IMR-90 (cell line): ENCODE measurements at regions not wholly inside any gene's neighbourhood (a gene's known extent, or its start where the extent isn't known, plus 50 kb on each side); places are given as distances from the start of the nearest gene placed in this dataset.
"Not testable (repeated sequence)": the region's sequence is repeated elsewhere in the genome, so short reads cannot be mapped to it uniquely, and the experiment has no call there.

Experiments
- ATAC-seq: fragments of 200-7000 bp; cut with Tn5 transposase; 2 replicates; pipeline ENCODE4 v1.9.1; 2020; ENCODE audit warnings: low read depth, mild to moderate bottlenecking, moderate library complexity
- BruUV-seq: library from RNA; stranded (reverse); fragments of 400-500 nt; replicated peaks from 2 replicates; lab custom pipeline; 2021; lab: Mats Ljungman, UMichigan
- CTCF ChIA-PET: fragments of 300-600 bp; formaldehyde crosslinking; extraction: SDS; loops from one replicate; lab custom pipeline; 2021; ENCODE audit warnings: antibody characterized with exemption; lab: Yijun Ruan, JAX
- POLR2A ChIA-PET: fragments of 300-600 bp; sonication (Branson Sonifier 250); formaldehyde crosslinking; loops from one replicate; lab custom pipeline; 2022; ENCODE audit warnings: antibody characterized with exemption; ENCODE audit not compliant: unreplicated experiment; lab: Charles Lee
- DNase-seq: peaks from one replicate; pipeline ENCODE4 v3.0.0; 2013
- H2AFZ ChIP-seq: replicated peaks from 2 replicates; pipeline ENCODE3; 2013; ENCODE audit warnings: low read length, mild to moderate bottlenecking; ENCODE audit not compliant: poor library complexity
- H2AK5ac ChIP-seq: 2 replicates; pipeline ENCODE4 v1.6.1; 2013; ENCODE audit warnings: low read depth, low read length, inconsistent platforms
- H2AK9ac ChIP-seq: replicated peaks from 2 replicates; pipeline ENCODE3; 2013; ENCODE audit warnings: mild to moderate bottlenecking, low read depth, low read length, moderate library complexity; ENCODE audit not compliant: poor library complexity
- H2BK120ac ChIP-seq: 2 replicates; pipeline ENCODE4 v1.6.1; 2013; ENCODE audit warnings: low read depth, low read length, inconsistent platforms
- H2BK15ac ChIP-seq: 3 replicates; pipeline ENCODE4 v1.6.1; 2013; ENCODE audit warnings: low read depth, low read length, inconsistent platforms
- H2BK20ac ChIP-seq: 2 replicates; pipeline ENCODE4 v1.6.1; 2013; ENCODE audit warnings: low read depth, mild to moderate bottlenecking, inconsistent platforms, low read length, moderate library complexity
- H2BK5ac ChIP-seq: 2 replicates; pipeline ENCODE4 v1.6.1; 2013; ENCODE audit warnings: mild to moderate bottlenecking, low read depth, low read length, inconsistent platforms; ENCODE audit not compliant: poor library complexity, severe bottlenecking
- H3K14ac ChIP-seq: replicated peaks from 2 replicates; pipeline ENCODE4 v1.6.1; 2013; ENCODE audit warnings: low read depth, low read length, inconsistent platforms
- H3K18ac ChIP-seq: 2 replicates; pipeline ENCODE4 v1.6.1; 2013; ENCODE audit warnings: low read depth, low read length, control low read depth
- H3K23ac ChIP-seq: 2 replicates; pipeline ENCODE4 v1.6.1; 2013; ENCODE audit warnings: low read depth, low read length, inconsistent platforms
- H3K27ac ChIP-seq: 2 replicates; pipeline ENCODE4 v1.5.1; 2013; ENCODE audit warnings: mild to moderate bottlenecking, control low read depth, low read length; ENCODE audit not compliant: insufficient read depth
- H3K27me3 ChIP-seq: 2 replicates; pipeline ENCODE4 v1.6.1; 2013; ENCODE audit warnings: low read length; ENCODE audit not compliant: control insufficient read depth, insufficient read depth
- H3K36me3 ChIP-seq: 2 replicates; pipeline ENCODE4 v1.6.1; 2013; ENCODE audit warnings: low read length, mixed read lengths; ENCODE audit not compliant: control insufficient read depth, insufficient read depth
- H3K4ac ChIP-seq: 2 replicates; pipeline ENCODE4 v1.6.1; 2013; ENCODE audit warnings: low read depth, low read length, inconsistent platforms
- H3K4me1 ChIP-seq: 2 replicates; pipeline ENCODE4 v1.6.1; 2013; ENCODE audit warnings: low read length, mixed read lengths; ENCODE audit not compliant: control insufficient read depth, insufficient read depth
- H3K4me2 ChIP-seq: 2 replicates; pipeline ENCODE4 v1.6.1; 2013; ENCODE audit warnings: low read depth, mild to moderate bottlenecking, control low read depth, low read length, moderate library complexity
- H3K4me3 ChIP-seq: 2 replicates; pipeline ENCODE4 v1.5.1; 2013; ENCODE audit warnings: low read depth, mild to moderate bottlenecking, control low read depth, low read length, moderate library complexity; ENCODE audit not compliant: insufficient read depth
- H3K56ac ChIP-seq: 2 replicates; pipeline ENCODE4 v1.6.1; 2013; ENCODE audit warnings: low read length, inconsistent platforms; ENCODE audit not compliant: insufficient read depth; ENCODE audit errors: extremely low read depth
- H3K79me1 ChIP-seq, 2 experiments: 2 replicates each; pipeline ENCODE4 v1.6.1; 2013; ENCODE audit warnings: low read length in 2 of 2, inconsistent platforms in 1 of 2, low read depth in 1 of 2
- H3K9ac ChIP-seq: 2 replicates; pipeline ENCODE4 v1.6.1; 2013; ENCODE audit warnings: low read depth, low read length, control low read depth
- H3K9me1 ChIP-seq: 2 replicates; pipeline ENCODE4 v1.6.1; 2013; ENCODE audit warnings: low read length, inconsistent platforms; ENCODE audit not compliant: insufficient read depth
- H3K9me3 ChIP-seq: 2 replicates; pipeline ENCODE4 v1.6.1; 2013; ENCODE audit warnings: low read length; ENCODE audit not compliant: control insufficient read depth, insufficient read depth
- H4K20me1 ChIP-seq: 2 replicates; pipeline ENCODE4 v1.6.1; 2013; ENCODE audit warnings: low read length, inconsistent platforms; ENCODE audit not compliant: insufficient read depth
- H4K5ac ChIP-seq: 2 replicates; pipeline ENCODE4 v1.6.1; 2013; ENCODE audit warnings: mild to moderate bottlenecking, low read depth, low read length, control low read depth
- H4K8ac ChIP-seq, 2 experiments: 2 replicates each; pipeline ENCODE4 v1.6.1; 2013; ENCODE audit warnings: low read depth in 2 of 2, low read length in 2 of 2, control low read depth in 1 of 2, inconsistent platforms in 1 of 2
- H4K91ac ChIP-seq: 2 replicates; pipeline ENCODE4 v1.6.1; 2013; ENCODE audit warnings: low read depth, low read length, inconsistent platforms; ENCODE audit not compliant: insufficient read depth
- MXI1 ChIP-seq: IDR thresholded peaks from 2 replicates; pipeline ENCODE4 v1.6.1; 2012; ENCODE audit warnings: low read depth, mild to moderate bottlenecking, low read length, moderate library complexity, borderline replicate concordance
- WGBS, 2 experiments: methylation state at CpG; one replicate each; pipeline versions ENCODE4 v1.1.5 to v1.1.7; 2013; ENCODE audit warnings: missing lambda C conversion rate in 2 of 2; ENCODE audit not compliant: insufficient read length in 1 of 2; ENCODE audit errors: extremely low coverage in 2 of 2; 5-methylcytosine and 5-hydroxymethylcytosine counted together
- dilution Hi-C: fragments of 300-500 bp; cut with HindIII; formaldehyde crosslinking; loops from one replicate; pipeline ENCODE4 v1.14.3; 2018; ENCODE audit warnings: low sequenced_read_pairs; ENCODE audit not compliant: unreplicated experiment
- in situ Hi-C: fragments of 300-500 bp; cut with MboI; formaldehyde crosslinking; loops from 3 replicates; pipeline ENCODE4 v1.14.3; 2019; ENCODE audit warnings: low sequenced_read_pairs, inconsistent platforms, mixed read lengths
- intact Hi-C: fragments of 100-400 bp; cut with micrococcal nuclease; formaldehyde crosslinking; loops from 2 replicates; pipeline ENCODE4 v1.10.0; 2022

DNA sequence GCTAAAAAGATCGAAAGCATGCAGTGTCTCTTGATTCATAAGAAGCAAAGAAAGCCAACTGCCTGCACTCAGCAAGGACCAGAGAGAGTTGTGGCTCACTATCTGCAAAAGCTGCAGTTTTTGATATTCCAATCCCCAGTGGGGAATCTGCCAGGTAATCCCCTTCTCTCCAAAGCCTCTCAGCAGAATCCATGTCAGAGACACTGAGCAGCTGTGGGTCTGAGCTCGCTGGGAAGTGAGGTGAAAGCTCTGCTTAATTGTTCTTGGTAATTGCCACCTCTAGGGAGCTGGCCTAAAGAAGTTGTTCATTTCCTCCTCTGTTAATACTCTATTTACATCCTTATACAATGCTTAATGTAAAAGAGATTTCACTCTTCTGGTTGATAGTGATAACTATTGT, 261.3 kb upstream of the LRRC4C start:
- no peak overlapping the region for H3K27ac ChIP-seq
- H3K18ac ChIP-seq, result no peak overlapping the region
- no peak overlapping the region for H3K4me2 ChIP-seq
- H3K4me3 ChIP-seq, result no peak overlapping the region
- POLR2A ChIA-PET, result no interaction called here
- H2BK5ac ChIP-seq, result no peak overlapping the region
- H4K8ac ChIP-seq, result no peak overlapping the region
- no peak for DNase-seq
- H3K27me3 ChIP-seq, result no peaks in the 10 kb centered on the region
- no peak overlapping the region for H4K91ac ChIP-seq
- no TSS peak for BruUV-seq
- H2AK5ac ChIP-seq, result no peak overlapping the region
- dilution Hi-C loops (no loop called here), intact Hi-C loops (no loop called here), in situ Hi-C loops (no loop called here)
- no peak for ATAC-seq
- no peaks in the 10 kb centered on the region for H3K9me1 ChIP-seq
- no peak overlapping the region for H2AFZ ChIP-seq
- H2BK20ac ChIP-seq, result no peak overlapping the region
- no peak overlapping the region for H3K23ac ChIP-seq
- H3K4ac ChIP-seq, result no peak overlapping the region
- no peak overlapping the region for H3K14ac ChIP-seq
- TF ChIP-seq MXI1, result no peak
- H3K9ac ChIP-seq, result no peak overlapping the region
- H4K5ac ChIP-seq, result no peak overlapping the region
- no peak overlapping the region for H2BK15ac ChIP-seq
- H2AK9ac ChIP-seq, result no peak overlapping the region
- H3K4me1 ChIP-seq, result no peaks in the 10 kb centered on the region
- H2BK120ac ChIP-seq, result no peak overlapping the region
- H3K36me3 ChIP-seq, result no peaks in the 10 kb centered on the region
- no peaks in the 10 kb centered on the region for H4K20me1 ChIP-seq
- no peak overlapping the region for H3K56ac ChIP-seq
- CTCF ChIA-PET, result no interaction called here
- H3K79me1 ChIP-seq, result no peaks in the 10 kb centered on the region
- H3K9me3 ChIP-seq, result peaks cover 3% of the 10 kb centered on the region
- no CpG with 5 or more reads among the region's 2 CpGs for WGBS, 2 experiments

DNA sequence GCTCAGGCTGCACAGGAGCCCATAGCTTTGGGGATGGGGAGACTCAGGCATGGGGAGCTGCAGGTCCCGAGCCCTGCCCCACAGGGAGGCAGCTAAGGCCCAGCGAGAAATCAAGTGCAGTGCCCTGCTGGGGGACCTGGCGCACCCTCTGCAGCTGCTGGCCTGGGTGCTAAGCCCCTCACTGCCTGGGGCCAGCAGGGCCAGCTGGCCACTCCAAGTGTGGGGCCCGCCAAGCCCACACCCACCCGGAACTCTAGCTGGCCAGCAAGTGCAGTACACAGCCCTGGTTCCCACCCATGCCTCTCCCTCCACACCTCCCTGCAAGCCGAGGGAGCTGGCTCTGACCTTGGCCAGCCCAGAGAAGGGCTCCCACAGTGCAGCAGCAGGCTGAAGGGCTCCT, 268.7 kb upstream of the LRRC4C start:
- H3K23ac ChIP-seq, H2AFZ ChIP-seq, DNase-seq, H2BK15ac ChIP-seq, H3K56ac ChIP-seq, H2AK9ac ChIP-seq, BruUV-seq, H3K4ac ChIP-seq, H2BK20ac ChIP-seq, H2AK5ac ChIP-seq, H3K4me3 ChIP-seq, H3K36me3 ChIP-seq, ATAC-seq, H3K18ac ChIP-seq, H2BK120ac ChIP-seq, POLR2A ChIA-PET, H3K14ac ChIP-seq, H3K4me1 ChIP-seq, dilution Hi-C loops, intact Hi-C loops, H4K5ac ChIP-seq, H4K8ac ChIP-seq, H3K4me2 ChIP-seq, H4K91ac ChIP-seq, in situ Hi-C loops, H3K27me3 ChIP-seq, H2BK5ac ChIP-seq, H3K9ac ChIP-seq, H3K27ac ChIP-seq, CTCF ChIA-PET, H4K20me1 ChIP-seq, H3K79me1 ChIP-seq, H3K9me1 ChIP-seq: not testable (repeated sequence)
- WGBS, 2 experiments, result 20% methylated on average over 1 of the region's 6 CpGs; no CpG with 5 or more reads in 1 of the 2 experiments
- H3K9me3 ChIP-seq, result peaks cover 12% of the 10 kb centered on the region
